ENCODE measurements at regions not wholly inside any gene's neighbourhood (a gene's known extent, or its start where the extent isn't known, plus 50 kb on each side); places are given as distances from the start of the nearest gene placed in this dataset.

GRCh38 chr5:124231230-124231629 is 515.2 kb downstream of the ZNF608 start:
- Mint-ChIP-seq H3K27ac (no peak overlapping the region), H3K9me3 (peaks cover 3% of the 10 kb centered on the region), H3K36me3 (no peaks in the 10 kb centered on the region), H3K4me3 (no peak overlapping the region), H3K4me1 (ENCODE audit: low read depth in 2 of 2) (no peaks in the 10 kb centered on the region), H3K27me3 (peaks cover 0 to 5% of the 10 kb centered on the region in 2 donors)
- ATAC-seq (no peak), DNase-seq (ENCODE audit: low spot score) (no peak)

- ATAC-seq (no peak), DNase-seq (ENCODE audit: low spot score) (no peak)
- Mint-ChIP-seq H3K36me3 (no peaks in the 10 kb centered on the region), H3K27me3 (peaks cover 0 to 5% of the 10 kb centered on the region in 2 donors), H3K4me1 (ENCODE audit: low read depth in 2 of 2) (no peaks in the 10 kb centered on the region), H3K9me3 (peaks cover 3% of the 10 kb centered on the region), H3K4me3 (no peak overlapping the region), H3K27ac (no peak overlapping the region)
Measured at GRCh38 chr5:124230456-124230855, 516.0 kb downstream of the ZNF608 start.

GRCh38 chr5:124229352-124229751 is 517.1 kb downstream of the ZNF608 start:
- Mint-ChIP-seq H3K36me3 (no peaks in the 10 kb centered on the region), H3K4me3 (no peak overlapping the region), H3K27me3 (peaks cover 0 to 2% of the 10 kb centered on the region in 2 donors), H3K4me1 (ENCODE audit: low read depth in 2 of 2) (no peaks in the 10 kb centered on the region), H3K9me3 (peaks cover 6% of the 10 kb centered on the region), H3K27ac (no peak overlapping the region)
- ATAC-seq (no peak), DNase-seq (ENCODE audit: low spot score) (no peak)

- no peak for ATAC-seq
- Mint-ChIP-seq H3K4me3 (no peak overlapping the region), H3K36me3 (no peaks in the 10 kb centered on the region), H3K4me1 (ENCODE audit: low read depth in 2 of 2) (no peaks in the 10 kb centered on the region), H3K27me3 (peaks cover 0 to 2% of the 10 kb centered on the region in 2 donors), H3K9me3 (peaks cover 6% of the 10 kb centered on the region), H3K27ac (no peak overlapping the region)
- DNase-seq (ENCODE audit: low spot score) = no peak
Measured at GRCh38 chr5:124227914-124228313, 518.5 kb downstream of the ZNF608 start.

- DNase-seq (ENCODE audit: low spot score) = no peak
- H3K27ac Mint-ChIP-seq = no peak overlapping the region
- H3K4me1 Mint-ChIP-seq (ENCODE audit: low read depth in 2 of 2) = no peaks in the 10 kb centered on the region
- H3K9me3 Mint-ChIP-seq = peaks cover 10% of the 10 kb centered on the region
- H3K4me3 Mint-ChIP-seq = no peak overlapping the region
- no peak for ATAC-seq
- peaks cover 4% of the 10 kb centered on the region for H3K36me3 Mint-ChIP-seq
- H3K27me3 Mint-ChIP-seq = no peaks in the 10 kb centered on the region
Measured at GRCh38 chr5:124220418-124220817, 526.0 kb downstream of the ZNF608 start.

- Mint-ChIP-seq H3K4me1 (ENCODE audit: low read depth in 2 of 2) (no peaks in the 10 kb centered on the region), H3K27ac (no peak overlapping the region), H3K9me3 (peaks cover 14% of the 10 kb centered on the region), H3K4me3 (no peak overlapping the region), H3K27me3 (no peaks in the 10 kb centered on the region), H3K36me3 (peaks cover 4% of the 10 kb centered on the region)
- ATAC-seq (no peak), DNase-seq (ENCODE audit: low spot score) (no peak)
Measured at GRCh38 chr5:124212934-124213333, 533.5 kb downstream of the ZNF608 start.

GRCh38 chr5:124210111-124210910 is 536.1 kb downstream of the ZNF608 start:
- ATAC-seq (no peak), DNase-seq (ENCODE audit: low spot score) (no peak)
- Mint-ChIP-seq H3K36me3 (no peaks in the 10 kb centered on the region), H3K4me1 (ENCODE audit: low read depth in 2 of 2) (no peaks in the 10 kb centered on the region), H3K27me3 (no peaks in the 10 kb centered on the region), H3K9me3 (peaks cover 13% of the 10 kb centered on the region), H3K4me3 (no peak overlapping the region), H3K27ac (no peak overlapping the region)

GRCh38 chr5:124207118-124207517 is 539.3 kb downstream of the ZNF608 start:
- Mint-ChIP-seq H3K4me3 (no peak overlapping the region), H3K27ac (no peak overlapping the region), H3K4me1 (ENCODE audit: low read depth in 2 of 2) (no peaks in the 10 kb centered on the region), H3K36me3 (no peaks in the 10 kb centered on the region), H3K27me3 (no peaks in the 10 kb centered on the region), H3K9me3 (peaks cover 9% of the 10 kb centered on the region)
- ATAC-seq = no peak
- no peak for DNase-seq (ENCODE audit: low spot score)

GRCh38 chr5:124206540-124206939 is 539.9 kb downstream of the ZNF608 start:
- no peaks in the 10 kb centered on the region for H3K36me3 Mint-ChIP-seq
- no peak overlapping the region for H3K27ac Mint-ChIP-seq
- ATAC-seq = no peak
- H3K4me1 Mint-ChIP-seq (ENCODE audit: low read depth in 2 of 2) = no peaks in the 10 kb centered on the region
- H3K9me3 Mint-ChIP-seq = peaks cover 9% of the 10 kb centered on the region
- DNase-seq (ENCODE audit: low spot score) = no peak
- H3K27me3 Mint-ChIP-seq = no peaks in the 10 kb centered on the region
- no peak overlapping the region for H3K4me3 Mint-ChIP-seq

GRCh38 chr5:124203303-124203702 is 543.1 kb downstream of the ZNF608 start:
- H3K4me3 Mint-ChIP-seq = no peak overlapping the region
- H3K36me3 Mint-ChIP-seq = no peaks in the 10 kb centered on the region
- DNase-seq (ENCODE audit: low spot score) (no peak), ATAC-seq (no peak)
- no peak overlapping the region for H3K27ac Mint-ChIP-seq
- H3K4me1 Mint-ChIP-seq (ENCODE audit: low read depth in 2 of 2) = no peaks in the 10 kb centered on the region
- no peaks in the 10 kb centered on the region for H3K27me3 Mint-ChIP-seq
- peaks cover 5% of the 10 kb centered on the region for H3K9me3 Mint-ChIP-seq

GRCh38 chr5:124200381-124200780 is 546.1 kb downstream of the ZNF608 start:
- Mint-ChIP-seq H3K27me3 (no peaks in the 10 kb centered on the region), H3K36me3 (no peaks in the 10 kb centered on the region), H3K4me1 (ENCODE audit: low read depth in 2 of 2) (no peaks in the 10 kb centered on the region), H3K27ac (no peak overlapping the region), H3K4me3 (no peak overlapping the region), H3K9me3 (peaks cover 5% of the 10 kb centered on the region)
- DNase-seq (ENCODE audit: low spot score) (no peak), ATAC-seq (no peak)

GRCh38 chr5:124199893-124200292 is 546.5 kb downstream of the ZNF608 start:
- Mint-ChIP-seq H3K4me1 (ENCODE audit: low read depth in 2 of 2) (no peaks in the 10 kb centered on the region), H3K27ac (no peak overlapping the region), H3K4me3 (no peak overlapping the region), H3K9me3 (peaks cover 5% of the 10 kb centered on the region), H3K36me3 (no peaks in the 10 kb centered on the region), H3K27me3 (no peaks in the 10 kb centered on the region)
- ATAC-seq (no peak), DNase-seq (ENCODE audit: low spot score) (no peak)

- no peaks in the 10 kb centered on the region for H3K36me3 Mint-ChIP-seq
- peaks cover 8% of the 10 kb centered on the region for H3K9me3 Mint-ChIP-seq
- no peak for ATAC-seq
Measured at GRCh38 chr5:124195411-124195810, 551.0 kb downstream of the ZNF608 start.

GRCh38 chr5:124194282-124194681 is 552.2 kb downstream of the ZNF608 start:
- Mint-ChIP-seq H3K4me1 (ENCODE audit: low read depth in 2 of 2) (no peaks in the 10 kb centered on the region), H3K27ac (no peak overlapping the region), H3K27me3 (no peaks in the 10 kb centered on the region), H3K4me3 (no peak overlapping the region), H3K9me3 (peaks cover 8% of the 10 kb centered on the region), H3K36me3 (no peaks in the 10 kb centered on the region)
- no peak for ATAC-seq
- no peak for DNase-seq (ENCODE audit: low spot score)

More at GRCh38 chr5:124195411-124195810, 551.0 kb downstream of the ZNF608 start:
- no peaks in the 10 kb centered on the region for H3K4me1 Mint-ChIP-seq (ENCODE audit: low read depth in 2 of 2)
- H3K4me3 Mint-ChIP-seq = no peak overlapping the region
- H3K27me3 Mint-ChIP-seq = no peaks in the 10 kb centered on the region
- DNase-seq (ENCODE audit: low spot score) = no peak
- no peak overlapping the region for H3K27ac Mint-ChIP-seq

- Mint-ChIP-seq H3K36me3 (no peaks in the 10 kb centered on the region), H3K27me3 (no peaks in the 10 kb centered on the region), H3K4me3 (no peak overlapping the region), H3K9me3 (peaks cover 8% of the 10 kb centered on the region), H3K27ac (no peak overlapping the region), H3K4me1 (ENCODE audit: low read depth in 2 of 2) (no peaks in the 10 kb centered on the region)
- DNase-seq (ENCODE audit: low spot score) = no peak
- ATAC-seq = no peak
Measured at GRCh38 chr5:124193371-124193789, 553.1 kb downstream of the ZNF608 start.
